ENCODE measurements at regions not wholly inside any gene's neighbourhood (a gene's known extent, or its start where the extent isn't known, plus 50 kb on each side); places are given as distances from the start of the nearest gene placed in this dataset.

GRCh38 chr7:81331061-81332018 lies 412.5 kb upstream of the SEMA3C start:
- TF ChIP-seq CTCF (IDR thresholded peaks at IDR 0.05) (no peak), REST (IDR thresholded peaks at IDR 0.05) (no peak), JUN (IDR thresholded peaks at IDR 0.05) (no peak), MYC (IDR thresholded peaks at IDR 0.05; ENCODE audit: borderline replicate concordance, low read length) (no peak), EP300 (IDR thresholded peaks at IDR 0.05) (no peak), MAZ (IDR thresholded peaks at IDR 0.05; ENCODE audit: borderline replicate concordance, low read depth, low read length) (no peak), HDAC2 (IDR thresholded peaks at IDR 0.05) (no peak), MAFK (IDR thresholded peaks at IDR 0.05; ENCODE audit: partially characterized antibody) (no peak), ESRRA (IDR thresholded peaks at IDR 0.05; ENCODE audit: borderline replicate concordance, low read length) (no peak), ZSCAN20 (CRISPR knock-in tag; IDR thresholded peaks at IDR 0.05) (no peak), CHD2 (IDR thresholded peaks at IDR 0.05; ENCODE audit: low read length, partially characterized antibody) (no peak), CEBPB (IDR thresholded peaks at IDR 0.05) (no peak)
